Activated T-cell treated with anti-CD3 and anti-CD28 coated beads for 24 hours (primary cell): ENCODE measurements at regions not wholly inside any gene's neighbourhood (a gene's known extent, or its start where the extent isn't known, plus 50 kb on each side); places are given as distances from the start of the nearest gene placed in this dataset.
"Not testable (repeated sequence)": the region's sequence is repeated elsewhere in the genome, so short reads cannot be mapped to it uniquely, and the experiment has no call there.

ENCODE experiments used
- DNase-seq: peaks from one replicate; pipeline ENCODE4 v3.0.0-alpha.2; 2020; ENCODE audit warnings: low read depth

DNA sequence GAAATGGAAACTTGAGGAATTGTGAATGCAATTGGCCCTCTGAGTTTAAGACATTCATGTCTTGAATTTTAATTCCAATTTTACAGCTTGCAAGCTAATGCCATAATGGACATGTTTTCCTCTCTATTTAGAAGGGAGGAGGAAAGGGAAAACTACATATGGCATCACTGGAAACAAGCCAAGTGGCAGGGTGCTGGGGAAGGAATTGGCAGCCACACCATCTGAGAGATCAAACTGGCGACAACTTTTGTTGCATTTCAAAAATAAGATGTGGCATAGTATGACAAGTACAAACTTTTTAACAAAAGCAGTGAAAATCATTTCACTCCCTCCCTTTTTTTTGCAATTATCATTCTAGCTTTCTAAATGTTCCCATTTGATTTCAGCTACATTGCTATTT lies 615.6 kb downstream of the CENPC start:
- no peak for DNase-seq

DNA sequence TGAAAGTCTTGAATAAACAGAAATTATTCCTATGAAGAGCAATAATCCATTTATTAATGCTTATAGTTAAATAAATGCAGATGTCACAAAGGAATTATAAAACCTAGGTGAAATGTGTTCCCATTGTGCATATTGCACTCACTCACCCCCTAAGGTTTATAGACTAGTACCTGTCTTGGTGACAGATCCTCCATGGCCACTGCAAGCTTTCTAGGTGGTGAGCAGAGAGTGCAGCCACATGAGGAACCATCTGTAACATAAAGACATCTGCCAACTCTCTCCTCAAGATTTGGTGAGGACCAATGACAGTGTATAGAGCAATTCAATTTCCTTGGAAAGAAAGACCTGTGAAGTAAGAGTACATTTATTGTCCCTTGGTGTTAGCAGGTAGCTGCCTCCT lies 616.4 kb downstream of the CENPC start:
- not testable (repeated sequence) for DNase-seq

DNA sequence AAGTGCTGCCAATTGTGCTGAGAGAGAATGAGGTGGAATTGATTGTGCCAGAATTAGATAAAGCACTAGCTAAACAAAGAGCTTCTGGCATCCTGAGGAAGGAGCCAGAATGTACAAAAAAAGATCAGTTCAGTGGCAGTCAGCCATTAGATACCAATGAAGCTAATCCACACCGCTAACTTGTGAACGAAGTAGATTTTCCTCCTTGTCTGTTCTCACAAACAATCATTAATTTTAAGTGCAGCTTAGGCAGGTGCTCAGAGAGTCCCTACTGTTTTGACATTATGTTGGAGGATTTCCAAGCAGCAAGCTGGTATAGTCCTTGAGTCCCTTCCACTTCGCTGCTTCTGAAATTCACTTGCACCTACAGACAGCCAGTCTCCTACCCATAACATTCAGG lies 617.4 kb downstream of the CENPC start:
- DNase-seq = no peak

DNA sequence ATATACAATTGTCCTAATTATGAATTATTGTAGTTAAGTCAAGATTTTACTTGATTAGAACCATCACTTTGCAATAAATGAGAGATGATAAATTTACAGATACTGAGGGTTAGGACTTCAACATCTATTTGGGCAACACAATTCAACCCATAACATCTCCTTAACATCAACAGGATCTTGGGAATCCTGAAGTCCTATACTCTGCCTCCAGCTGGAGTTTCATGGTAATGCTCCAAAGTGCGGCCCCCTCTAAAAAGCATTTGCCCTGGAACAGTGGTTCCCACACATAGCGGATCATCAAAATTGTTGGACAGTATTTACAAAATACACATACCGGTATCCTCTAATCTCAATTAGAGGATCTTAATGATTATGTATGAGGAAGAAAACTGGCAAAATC lies 618.6 kb downstream of the CENPC start:
- no peak for DNase-seq

DNA sequence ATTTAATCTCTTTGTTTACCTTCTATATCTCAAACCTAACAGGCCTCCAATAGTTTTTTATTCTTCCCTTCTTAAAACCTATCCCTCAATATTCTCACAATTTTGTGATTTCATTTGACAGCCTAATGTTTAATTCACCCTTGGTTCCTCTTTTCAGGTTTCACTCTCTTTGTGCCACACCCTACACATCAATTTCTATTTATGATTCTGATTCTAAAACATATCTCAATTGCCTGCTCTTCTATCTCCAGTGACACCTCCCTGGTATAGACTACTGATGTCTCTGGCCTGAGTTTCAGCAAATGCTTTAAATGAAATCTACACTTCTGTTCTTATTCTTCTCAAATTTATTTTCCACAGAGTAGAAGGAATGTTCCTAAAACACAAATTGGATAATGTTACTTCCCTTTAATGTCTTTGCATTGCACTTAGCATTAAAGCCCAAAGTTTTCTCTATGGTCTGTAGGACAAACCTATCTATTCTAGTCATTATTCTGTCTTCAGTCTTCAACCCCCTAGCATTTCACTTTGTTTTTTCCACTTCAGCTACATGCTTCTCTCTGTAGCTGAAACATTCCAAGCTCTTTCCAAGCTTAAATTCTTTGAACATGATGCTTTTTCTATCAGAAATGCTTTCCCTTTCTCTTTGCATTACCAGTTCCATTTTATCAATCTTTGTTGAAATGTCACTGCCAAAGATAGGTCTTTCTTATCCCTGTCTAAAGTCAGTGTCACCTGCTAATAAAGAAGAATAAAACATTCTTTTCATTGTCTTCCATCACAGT lies 622.0 kb downstream of the CENPC start:
- DNase-seq = no peak

DNA sequence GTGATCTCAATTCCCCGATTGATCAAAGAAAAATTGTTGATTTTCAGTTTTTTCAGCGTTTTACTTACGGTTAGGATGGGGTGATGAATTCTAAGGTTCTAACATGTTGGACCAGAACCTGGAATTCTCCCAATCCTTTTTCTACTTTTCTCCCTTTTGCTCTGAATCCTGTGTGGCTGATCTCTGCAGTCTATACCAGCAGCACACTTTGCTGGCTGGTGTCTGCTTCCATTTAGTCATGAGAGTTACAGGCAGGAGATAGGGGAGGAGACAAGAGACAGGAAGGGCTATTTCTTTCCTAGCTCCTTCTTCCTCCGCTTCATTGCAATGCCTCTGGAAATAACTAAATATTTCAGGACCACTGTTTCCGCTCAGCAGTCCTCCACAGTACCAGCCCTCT lies 623.9 kb downstream of the CENPC start:
- DNase-seq = no peak

DNA sequence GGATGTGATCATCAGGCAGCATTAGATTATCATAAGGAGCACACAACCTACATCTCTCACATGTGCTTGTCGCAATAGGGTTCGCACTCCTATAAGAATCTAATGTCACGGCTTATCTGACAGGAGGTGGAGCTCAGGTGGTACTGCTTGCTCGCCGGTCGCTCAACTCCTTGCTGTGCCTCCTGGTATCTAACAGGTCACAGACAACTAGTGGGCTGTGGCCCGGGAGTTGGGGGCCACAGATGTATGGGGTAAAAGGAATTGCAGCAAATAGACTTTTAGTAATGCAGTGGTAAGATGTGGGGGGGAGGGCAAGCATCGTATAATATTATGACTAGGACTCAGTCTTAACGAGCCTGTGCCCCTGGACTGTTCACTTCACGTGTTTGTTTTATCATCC lies 624.8 kb downstream of the CENPC start:
- DNase-seq = no peak

DNA sequence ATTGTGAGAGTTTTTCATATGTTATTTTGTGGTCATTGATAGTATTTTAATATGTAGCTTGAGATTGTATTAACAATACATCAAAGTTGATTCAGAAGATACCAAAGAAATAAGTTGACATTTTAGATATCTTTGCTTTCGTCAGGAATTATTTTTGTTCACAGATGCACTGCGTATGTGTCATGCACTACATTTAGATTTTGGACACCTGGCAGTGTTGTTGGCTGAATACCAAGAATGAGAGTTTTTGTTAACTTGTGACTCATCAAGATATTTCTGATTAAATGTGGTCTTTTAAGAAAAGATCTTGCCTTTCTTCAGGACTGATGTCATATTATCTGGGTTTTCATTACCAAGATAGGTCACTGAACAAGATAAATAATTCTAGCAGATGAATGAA lies 633.4 kb downstream of the CENPC start:
- DNase-seq = no peak

DNA sequence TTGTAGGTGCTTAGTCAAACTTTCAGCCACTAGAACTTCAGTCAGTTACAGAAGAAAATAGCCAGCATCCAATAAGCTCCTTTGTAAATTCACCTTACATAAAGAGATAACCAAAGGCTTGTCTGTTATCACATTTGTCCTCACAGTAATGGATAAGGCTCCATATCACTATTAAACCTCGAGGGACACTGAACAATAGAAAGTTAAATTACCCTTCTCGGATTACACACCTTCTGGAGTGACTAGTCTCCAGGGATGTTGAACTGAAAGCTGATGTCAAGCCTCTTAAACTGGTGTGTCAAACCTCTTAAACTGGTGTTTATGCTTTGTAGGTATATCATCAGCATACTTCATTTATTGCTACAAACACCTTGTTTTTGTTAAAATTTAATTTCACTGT lies 639.0 kb downstream of the CENPC start:
- DNase-seq = no peak

DNA sequence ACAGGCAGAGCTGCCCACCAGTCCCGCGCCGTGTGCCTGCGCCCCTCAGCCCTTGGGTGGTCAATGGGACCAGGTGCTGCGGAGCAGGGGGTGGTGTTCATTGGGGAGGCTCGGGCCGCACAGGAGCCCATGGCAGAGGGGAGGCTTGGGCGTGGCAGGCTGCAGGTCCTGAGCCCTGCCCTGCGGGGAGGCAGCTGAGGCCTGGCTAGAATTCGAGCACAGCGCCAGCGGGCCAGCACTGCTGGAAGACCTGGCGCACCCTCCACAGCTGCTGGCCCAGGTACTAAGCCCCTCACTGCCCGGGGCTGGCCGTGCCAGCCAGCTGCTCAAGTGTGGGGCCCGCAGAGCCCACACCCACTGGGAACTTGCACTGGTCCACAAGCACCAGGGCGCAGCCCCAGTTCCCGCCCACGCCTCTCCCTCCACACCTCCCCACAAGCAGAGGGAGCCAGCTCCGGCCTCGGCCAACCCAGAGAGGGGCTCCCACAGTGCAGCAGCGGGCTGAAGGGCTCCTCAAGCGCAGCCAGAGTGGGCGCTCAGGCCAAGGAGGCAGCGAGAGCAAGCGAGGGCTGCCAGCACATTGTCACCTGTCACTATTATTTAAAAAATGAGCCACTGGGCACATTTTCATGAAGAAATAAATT lies 645.8 kb downstream of the CENPC start:
- DNase-seq = no peak

DNA sequence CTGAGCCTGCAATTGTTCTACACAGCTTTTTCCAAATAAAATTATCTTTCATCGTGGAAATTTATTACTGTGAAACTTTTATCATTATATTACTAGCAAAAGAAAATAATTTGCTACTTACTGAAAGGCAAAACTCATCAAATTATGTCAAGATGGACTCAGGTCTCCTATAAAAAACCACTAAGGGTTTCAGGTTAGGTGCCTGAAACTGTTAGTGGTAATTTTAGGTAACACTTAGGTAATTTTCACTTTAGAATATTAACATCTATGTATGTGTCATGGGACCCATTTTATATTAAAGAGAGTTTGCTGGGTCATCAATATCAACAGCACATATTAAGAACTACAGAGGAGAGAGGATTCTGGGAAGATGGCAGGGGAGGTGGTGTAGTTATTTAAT lies 651.5 kb downstream of the CENPC start:
- no peak for DNase-seq

DNA sequence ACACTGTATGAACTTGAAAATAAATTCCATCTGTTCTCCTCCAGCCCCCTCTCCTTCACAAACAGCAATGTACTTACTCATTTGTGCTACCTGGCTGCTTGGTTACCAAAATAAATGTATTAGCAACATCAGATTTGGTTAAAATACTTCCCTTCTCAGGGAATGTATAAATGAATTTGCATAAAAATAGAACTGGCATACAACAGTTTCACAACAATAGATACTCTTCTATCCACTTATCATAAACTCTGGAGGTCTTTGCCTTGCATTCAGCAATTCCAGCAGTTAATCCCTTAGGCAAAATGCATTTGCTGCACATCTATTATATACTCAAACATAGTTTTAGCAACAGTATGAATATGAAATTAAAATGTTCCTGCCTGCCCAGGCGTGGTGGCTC lies 658.2 kb downstream of the CENPC start:
- no peak for DNase-seq

DNA sequence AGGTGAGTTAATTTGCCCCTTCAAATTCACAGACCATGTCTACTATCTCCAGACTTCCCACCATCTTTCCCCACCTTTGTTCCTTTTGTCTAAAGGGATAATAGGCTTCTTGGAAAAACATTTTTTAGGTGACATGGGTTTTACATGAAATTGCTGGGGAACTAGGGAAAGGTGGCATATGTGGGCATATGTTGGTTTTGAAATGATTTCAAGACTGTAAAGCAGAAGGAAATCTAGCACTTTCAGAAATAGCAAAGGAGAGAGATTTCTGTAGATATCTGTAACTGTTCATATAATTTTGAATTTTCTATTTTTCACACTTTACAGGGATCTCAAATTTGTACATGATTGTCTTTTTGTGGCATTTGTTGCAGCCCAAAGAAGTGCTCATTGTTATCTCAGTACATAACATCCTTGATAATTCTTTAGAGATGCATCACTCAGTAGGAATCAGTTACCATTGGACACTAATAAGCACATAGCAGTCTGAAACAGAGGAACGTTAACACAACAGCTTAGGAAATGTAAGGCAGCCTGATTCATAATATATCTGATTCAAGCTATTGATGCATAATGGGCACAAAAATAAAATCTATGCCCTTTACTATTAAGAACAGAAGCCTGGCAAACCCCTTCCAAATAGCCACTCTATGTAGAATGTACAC lies 659.7 kb downstream of the CENPC start:
- no peak for DNase-seq

DNA sequence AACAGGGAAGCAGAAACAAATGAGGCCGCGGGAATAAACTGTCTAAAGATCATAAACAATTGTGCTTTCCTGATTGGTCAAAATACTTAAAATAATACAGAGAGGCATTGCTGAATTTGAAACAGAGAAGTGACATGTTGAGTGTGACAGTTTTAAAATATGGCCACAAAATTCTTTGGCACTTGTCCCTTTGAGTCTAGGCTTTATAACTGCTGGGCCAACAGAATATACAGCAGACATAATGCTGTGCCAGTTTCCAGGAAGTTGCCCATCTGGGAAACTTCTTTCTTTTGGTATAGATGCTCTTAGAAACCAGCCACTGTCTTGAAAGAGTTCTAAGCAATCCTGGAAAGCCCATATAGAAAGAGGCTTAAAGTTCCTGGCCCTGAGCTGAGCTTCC lies 668.4 kb downstream of the CENPC start:
- no peak for DNase-seq

DNA sequence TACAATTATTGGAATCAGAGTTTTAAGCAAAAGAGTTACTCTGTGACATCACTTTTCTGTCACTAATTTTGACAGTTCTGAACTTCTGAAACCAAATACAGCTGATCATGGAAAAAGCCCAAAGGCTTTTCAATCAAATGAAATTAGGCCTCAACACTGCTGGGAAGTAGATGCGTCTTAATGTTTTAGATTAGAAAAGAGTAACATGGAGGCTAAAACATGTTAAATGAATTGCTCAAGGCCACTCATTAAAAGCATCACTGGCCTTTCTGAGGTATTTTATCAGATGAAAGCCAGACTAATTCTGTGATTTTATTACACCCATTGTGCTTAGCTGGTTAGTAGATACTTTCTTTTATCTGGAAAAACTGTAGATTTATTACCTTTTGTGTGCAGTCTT lies 672.6 kb downstream of the CENPC start:
- no peak for DNase-seq

DNA sequence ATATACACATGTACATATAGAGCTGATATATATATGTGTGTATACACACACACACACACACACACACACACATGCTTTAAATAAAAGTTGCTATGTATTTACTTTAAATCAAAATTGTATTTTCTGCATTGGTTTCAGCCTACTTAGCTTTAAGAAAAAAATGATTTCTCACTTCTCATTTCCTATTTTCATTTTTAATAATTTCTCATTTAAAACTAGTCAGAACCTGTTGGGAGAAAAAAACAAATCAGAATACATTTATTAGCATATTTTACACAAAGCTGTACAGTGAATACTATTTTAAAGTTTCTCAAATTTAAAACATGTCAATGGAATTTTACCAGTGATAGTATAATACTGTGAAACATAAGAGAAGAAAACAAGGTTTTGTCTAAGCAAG lies 681.8 kb downstream of the CENPC start:
- no peak for DNase-seq

DNA sequence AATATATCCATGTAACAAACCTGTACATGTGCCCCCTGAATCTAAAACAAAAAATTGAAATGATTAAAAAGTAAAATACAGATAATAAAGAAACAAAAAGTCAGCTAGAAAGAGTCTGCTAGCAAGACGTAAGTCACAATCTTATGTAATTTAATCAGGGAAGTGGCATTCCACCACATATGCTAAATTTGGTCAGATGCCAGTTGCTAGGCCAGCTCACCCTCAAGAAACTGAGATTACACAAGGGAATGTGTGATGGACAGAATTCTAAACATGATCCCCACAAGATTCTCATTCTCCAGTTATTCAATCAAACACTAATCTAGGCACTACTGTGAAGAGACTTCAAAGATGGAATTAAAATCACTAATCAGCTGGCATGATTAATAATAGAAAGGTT lies 689.3 kb downstream of the CENPC start:
- DNase-seq = no peak

DNA sequence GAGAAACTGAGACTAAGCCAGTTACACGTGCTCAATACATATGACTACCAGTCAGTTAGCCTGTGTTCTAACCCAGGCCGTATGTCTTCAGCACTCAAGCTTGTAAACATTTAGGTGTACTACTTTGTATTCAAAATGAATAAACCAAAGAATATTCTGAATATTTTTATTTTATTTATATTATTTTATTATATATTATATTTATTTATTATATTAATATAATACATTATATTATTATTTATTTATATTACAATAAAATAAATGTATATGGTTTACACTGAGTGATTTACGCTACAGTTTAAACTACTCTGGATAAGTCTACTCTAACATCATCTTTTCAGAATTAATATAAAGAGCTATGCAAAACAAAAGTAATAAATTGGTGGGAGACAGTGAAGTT lies 691.5 kb downstream of the CENPC start:
- no peak for DNase-seq

DNA sequence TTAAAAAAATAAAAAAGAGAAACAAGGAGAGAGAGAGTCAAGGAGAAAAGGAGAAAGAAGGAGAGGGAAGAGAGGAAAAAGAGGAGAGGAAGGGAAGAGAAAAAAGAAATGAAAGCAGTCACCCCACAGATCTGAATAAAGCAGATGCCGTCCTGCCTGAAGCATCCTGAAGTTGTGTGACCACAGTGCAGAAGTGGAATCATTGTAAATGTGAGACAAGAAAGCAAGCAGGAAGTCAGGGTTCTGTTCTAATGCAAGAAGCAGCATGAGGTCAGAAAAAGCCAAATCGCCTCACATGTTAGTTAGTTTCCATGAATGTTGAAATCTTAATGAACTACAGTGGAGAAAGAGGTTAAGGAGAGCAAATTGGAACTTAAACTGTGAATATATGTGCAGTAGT lies 692.5 kb downstream of the CENPC start:
- no peak for DNase-seq

DNA sequence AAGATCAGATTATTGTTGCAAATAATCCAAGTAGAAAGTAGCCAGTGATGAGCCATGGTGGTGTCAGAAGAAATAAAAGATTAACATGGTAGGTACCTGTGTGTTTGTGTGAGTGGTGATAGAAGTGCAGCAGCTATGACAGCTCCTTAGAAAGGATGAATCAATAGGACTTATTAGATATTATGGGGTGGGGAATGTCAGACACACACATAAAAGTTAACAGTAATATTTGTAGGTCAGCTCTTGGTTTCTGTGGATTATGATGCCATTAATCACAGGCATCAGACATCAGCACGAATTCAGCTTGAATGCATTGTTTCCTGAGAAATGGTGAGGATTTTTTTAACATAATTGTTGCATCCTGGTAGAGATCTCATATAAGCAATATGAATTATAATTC lies 695.7 kb downstream of the CENPC start:
- DNase-seq = no peak

DNA sequence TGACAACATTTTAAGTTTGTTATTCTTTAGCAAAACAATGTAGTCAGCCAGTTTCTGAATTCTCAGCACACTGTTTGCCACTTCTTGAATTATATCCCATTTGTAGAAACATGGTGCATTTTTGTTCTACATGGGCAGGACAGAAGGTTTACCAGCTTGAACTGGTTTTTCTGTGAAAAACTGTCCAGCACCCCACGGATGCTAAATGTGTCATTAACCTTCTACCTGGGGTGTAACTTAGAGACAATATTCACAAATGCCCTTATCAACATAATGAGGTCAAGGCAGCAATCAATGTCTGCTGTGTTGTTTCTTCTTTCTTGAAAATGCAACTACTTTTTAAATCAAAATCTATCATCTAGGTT lies 702.6 kb downstream of the CENPC start:
- no peak for DNase-seq

DNA sequence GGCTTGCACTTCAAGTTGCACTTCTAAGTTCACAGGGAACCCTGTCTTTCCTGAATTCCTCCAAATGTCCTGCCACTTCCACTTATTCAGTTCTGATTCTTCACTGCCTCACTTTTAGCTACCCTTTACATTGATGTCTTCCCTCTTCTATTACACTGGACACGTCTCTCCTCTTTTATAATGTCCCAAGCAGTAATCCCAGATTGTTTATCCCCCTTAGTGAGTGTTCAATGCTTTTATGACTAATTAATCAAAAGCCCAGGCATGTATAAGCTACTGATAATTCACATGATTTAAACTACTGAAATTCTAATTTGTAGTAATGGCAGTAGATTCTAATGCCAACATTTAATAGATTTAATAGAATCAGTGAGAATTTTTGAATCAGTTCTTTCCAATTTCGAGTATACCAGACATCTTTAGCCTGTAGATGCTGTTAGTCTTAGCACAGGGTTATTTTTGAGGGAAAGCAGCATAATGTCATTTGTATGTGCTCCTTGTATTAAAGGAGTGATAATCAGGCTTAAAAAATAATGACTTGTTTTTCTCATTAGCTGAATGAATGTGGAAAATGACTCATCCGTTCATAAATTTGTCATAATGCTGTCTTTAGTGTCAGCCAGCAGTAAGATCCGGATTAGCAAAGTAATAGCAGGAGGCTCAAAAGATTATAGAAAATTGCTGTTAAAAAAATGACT lies 703.1 kb downstream of the CENPC start:
- DNase-seq = no peak

DNA sequence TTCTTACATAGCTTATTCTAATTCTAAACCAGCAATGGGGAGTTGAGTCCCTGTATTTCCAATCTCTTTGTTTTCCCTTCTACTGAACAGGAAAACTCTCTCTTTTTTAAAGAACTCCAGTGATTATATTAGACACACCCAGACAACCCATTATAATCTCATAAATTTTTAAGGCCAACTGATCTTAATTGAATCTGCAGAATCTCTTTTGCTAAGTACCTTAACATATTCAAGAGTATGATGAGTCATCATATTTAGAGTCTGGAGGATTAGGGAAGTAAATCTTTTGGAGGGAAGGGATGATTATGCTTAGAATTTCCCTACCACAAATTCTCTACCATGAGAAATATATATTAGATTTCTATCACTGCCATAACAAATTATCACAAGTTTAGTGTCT lies 705.1 kb downstream of the CENPC start:
- no peak for DNase-seq
